CD4-positive, alpha-beta T cell (primary cell): ENCODE measurements at regions not wholly inside any gene's neighbourhood (a gene's known extent, or its start where the extent isn't known, plus 50 kb on each side); places are given as distances from the start of the nearest gene placed in this dataset.
"Not testable (repeated sequence)": the region's sequence is repeated elsewhere in the genome, so short reads cannot be mapped to it uniquely, and the experiment has no call there.

ENCODE experiments used
- ATAC-seq: fragments of 200-7000 bp; cut with Tn5 transposase; one replicate; pipeline ENCODE4 v1.10.0; 2022; ENCODE audit warnings: mild to moderate bottlenecking; ENCODE audit not compliant: poor library complexity
- CTCF ChIA-PET: fragments of 350-600 bp; sonication (Branson Sonifier 250); formaldehyde crosslinking; loops from one replicate; lab custom pipeline; 2021; ENCODE audit warnings: antibody characterized with exemption, inconsistent platforms; lab: Charles Lee
- POLR2A ChIA-PET: fragments of 350-600 bp; sonication (Branson Sonifier 250); formaldehyde crosslinking; loops from one replicate; lab custom pipeline; 2021; ENCODE audit warnings: antibody characterized with exemption, inconsistent platforms; lab: Charles Lee
- DNase-seq, 14 experiments: peaks; one replicate each; pipeline ENCODE4 v3.0.0-alpha.2; 2013 to 2020; ENCODE audit warnings: mixed read lengths in 2 of 14
- H3K27ac ChIP-seq, 2 donors: one replicate each; pipeline versions ENCODE4 v1.5.1 to v1.7.0; 2013; ENCODE audit warnings: low read length in 2 of 2, low read depth in 1 of 2, mild to moderate bottlenecking in 1 of 2
- H3K27me3 ChIP-seq, 2 experiments: 1 replicate in 1 of 2; 2 replicates in 1 of 2; pipeline versions ENCODE4 v1.6.1 to v1.7.0; 2013; ENCODE audit warnings: low read length in 2 of 2, control low read depth in 1 of 2, mild to moderate bottlenecking in 1 of 2, moderate library complexity in 1 of 2; ENCODE audit not compliant: insufficient read depth in 2 of 2, control insufficient read depth in 1 of 2
- H3K36me3 ChIP-seq: one replicate; pipeline ENCODE4 v1.6.1; 2013; ENCODE audit warnings: low read length, control low read depth; ENCODE audit not compliant: insufficient read depth
- H3K4me1 ChIP-seq: one replicate; pipeline ENCODE4 v1.6.1; 2013; ENCODE audit warnings: low read length, control low read depth; ENCODE audit not compliant: insufficient read depth
- H3K4me3 ChIP-seq: one replicate; pipeline ENCODE4 v1.5.1; 2013; ENCODE audit warnings: mild to moderate bottlenecking, low read length, moderate library complexity
- H3K9me3 ChIP-seq, 2 experiments: 1 replicate in 1 of 2; 2 replicates in 1 of 2; pipeline versions ENCODE4 v1.6.1 to v1.7.0; 2013; ENCODE audit warnings: low read length in 2 of 2, mild to moderate bottlenecking in 2 of 2, control low read depth in 1 of 2, moderate library complexity in 1 of 2; ENCODE audit not compliant: control insufficient read depth in 1 of 2, insufficient read depth in 1 of 2
- H3K27ac Mint-ChIP-seq: one replicate; pipeline ENCODE4 v1.8.0; 2020; ENCODE audit warnings: mixed read lengths
- H3K27me3 Mint-ChIP-seq: one replicate; pipeline ENCODE4 v1.8.0; 2021; ENCODE audit warnings: mixed read lengths
- H3K36me3 Mint-ChIP-seq: one replicate; pipeline ENCODE4 v1.8.0; 2021; ENCODE audit warnings: low read depth, mixed read lengths
- H3K4me1 Mint-ChIP-seq: one replicate; pipeline ENCODE4 v1.8.0; 2021; ENCODE audit warnings: low read depth, mixed read lengths
- H3K4me3 Mint-ChIP-seq: one replicate; pipeline ENCODE4 v1.8.0; 2020; ENCODE audit warnings: mild to moderate bottlenecking, mixed read lengths
- H3K9me3 Mint-ChIP-seq: one replicate; pipeline ENCODE4 v1.8.0; 2020; ENCODE audit warnings: mixed read lengths
- intact Hi-C, 2 experiments: fragments of 100-400 bp; cut with DNase I in 1 of 2; cut with micrococcal nuclease in 1 of 2; formaldehyde crosslinking; loops; one replicate each; pipeline versions ENCODE4 v1.15.1 to v1.9.0; 2023 to 2025; cut with DNase I, micrococcal nuclease
- TF ChIP-seq, protein P1 (sequence below): fragments of 200-600 bp; IDR thresholded peaks from one replicate; pipeline ENCODE4 v1.8.0; 2022; ENCODE audit warnings: antibody characterized with exemption, mild to moderate bottlenecking

DNA sequence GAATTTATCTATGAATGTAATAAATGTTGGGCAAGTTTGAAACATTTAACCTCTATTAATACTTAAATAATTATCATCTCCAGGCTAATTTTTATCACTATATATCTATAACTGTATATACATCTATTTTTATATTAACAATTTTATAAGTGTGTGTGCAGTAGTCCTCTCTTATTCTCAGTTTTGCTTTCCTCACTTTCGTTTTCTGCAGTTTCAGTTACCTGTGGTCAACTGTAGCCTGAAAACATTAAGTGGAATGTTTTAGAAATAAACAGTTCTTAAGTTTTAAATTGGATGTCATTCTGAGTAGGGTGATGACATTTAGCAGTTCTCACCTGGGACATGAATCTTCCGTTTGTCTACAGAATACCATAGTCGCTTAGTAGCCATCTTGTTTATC, 379.4 kb upstream of the MAN1A1 start:
- ChIA-PET POLR2A (no interaction called here), CTCF (no interaction called here)
- DNase-seq = no peak
- TF ChIP-seq, protein P1, sequence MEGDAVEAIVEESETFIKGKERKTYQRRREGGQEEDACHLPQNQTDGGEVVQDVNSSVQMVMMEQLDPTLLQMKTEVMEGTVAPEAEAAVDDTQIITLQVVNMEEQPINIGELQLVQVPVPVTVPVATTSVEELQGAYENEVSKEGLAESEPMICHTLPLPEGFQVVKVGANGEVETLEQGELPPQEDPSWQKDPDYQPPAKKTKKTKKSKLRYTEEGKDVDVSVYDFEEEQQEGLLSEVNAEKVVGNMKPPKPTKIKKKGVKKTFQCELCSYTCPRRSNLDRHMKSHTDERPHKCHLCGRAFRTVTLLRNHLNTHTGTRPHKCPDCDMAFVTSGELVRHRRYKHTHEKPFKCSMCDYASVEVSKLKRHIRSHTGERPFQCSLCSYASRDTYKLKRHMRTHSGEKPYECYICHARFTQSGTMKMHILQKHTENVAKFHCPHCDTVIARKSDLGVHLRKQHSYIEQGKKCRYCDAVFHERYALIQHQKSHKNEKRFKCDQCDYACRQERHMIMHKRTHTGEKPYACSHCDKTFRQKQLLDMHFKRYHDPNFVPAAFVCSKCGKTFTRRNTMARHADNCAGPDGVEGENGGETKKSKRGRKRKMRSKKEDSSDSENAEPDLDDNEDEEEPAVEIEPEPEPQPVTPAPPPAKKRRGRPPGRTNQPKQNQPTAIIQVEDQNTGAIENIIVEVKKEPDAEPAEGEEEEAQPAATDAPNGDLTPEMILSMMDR = no peak
- ATAC-seq = no peak
- Mint-ChIP-seq H3K9me3 (no peaks in the 10 kb centered on the region), H3K36me3 (no peaks in the 10 kb centered on the region), H3K4me1 (no peaks in the 10 kb centered on the region), H3K4me3 (no peak overlapping the region), H3K27ac (no peak overlapping the region), H3K27me3 (no peaks in the 10 kb centered on the region)
- intact Hi-C loops = no loop called here
- no peaks in the 10 kb centered on the region for H3K9me3 ChIP-seq
- H3K27me3 ChIP-seq = no peaks in the 10 kb centered on the region
- no peaks in the 10 kb centered on the region for H3K36me3 ChIP-seq
- H3K4me1 ChIP-seq = no peaks in the 10 kb centered on the region
- no peak overlapping the region for H3K27ac ChIP-seq
- H3K4me3 ChIP-seq = no peak overlapping the region

DNA sequence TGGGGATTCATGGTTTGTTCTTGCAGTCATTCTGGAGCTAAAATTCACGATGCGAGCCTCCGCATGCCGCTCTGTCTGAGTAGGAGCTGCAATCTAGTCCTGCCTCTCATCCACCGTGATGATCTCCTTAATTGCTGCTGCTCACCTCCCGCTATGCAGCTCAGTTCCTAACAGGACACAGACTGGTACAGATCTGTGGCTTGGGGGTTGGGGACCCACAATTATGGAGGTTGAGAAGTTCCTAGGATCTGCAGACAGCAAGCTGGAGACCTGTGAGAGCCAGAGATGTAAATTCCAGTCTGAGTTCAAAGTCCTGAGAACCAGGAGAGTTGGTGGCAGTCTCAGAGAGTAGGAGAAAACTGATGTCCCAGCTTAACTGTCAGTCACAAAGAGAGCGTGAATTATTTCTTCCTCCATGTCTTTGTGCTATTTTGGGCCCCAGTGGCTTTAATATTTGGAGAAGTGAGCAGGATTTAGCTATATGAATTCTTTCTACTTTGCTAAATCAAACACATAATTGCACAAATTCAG, 378.7 kb upstream of the MAN1A1 start:
- intact Hi-C loops = no loop called here
- Histone ChIP-seq H3K36me3 (no peaks in the 10 kb centered on the region), H3K4me1 (no peaks in the 10 kb centered on the region), H3K27me3 (no peaks in the 10 kb centered on the region), H3K9me3 (no peaks in the 10 kb centered on the region), H3K27ac (no peak overlapping the region), H3K4me3 (no peak overlapping the region)
- no peaks in the 10 kb centered on the region for H3K9me3 Mint-ChIP-seq
- H3K27ac Mint-ChIP-seq = no peak overlapping the region
- no peak for ATAC-seq
- no peak overlapping the region for H3K4me3 Mint-ChIP-seq
- DNase-seq = no peak
- H3K27me3 Mint-ChIP-seq = no peaks in the 10 kb centered on the region
- TF ChIP-seq, protein P1 = no peak
- no peaks in the 10 kb centered on the region for H3K36me3 Mint-ChIP-seq
- H3K4me1 Mint-ChIP-seq = no peaks in the 10 kb centered on the region
- ChIA-PET CTCF (no interaction called here), POLR2A (no interaction called here)

DNA sequence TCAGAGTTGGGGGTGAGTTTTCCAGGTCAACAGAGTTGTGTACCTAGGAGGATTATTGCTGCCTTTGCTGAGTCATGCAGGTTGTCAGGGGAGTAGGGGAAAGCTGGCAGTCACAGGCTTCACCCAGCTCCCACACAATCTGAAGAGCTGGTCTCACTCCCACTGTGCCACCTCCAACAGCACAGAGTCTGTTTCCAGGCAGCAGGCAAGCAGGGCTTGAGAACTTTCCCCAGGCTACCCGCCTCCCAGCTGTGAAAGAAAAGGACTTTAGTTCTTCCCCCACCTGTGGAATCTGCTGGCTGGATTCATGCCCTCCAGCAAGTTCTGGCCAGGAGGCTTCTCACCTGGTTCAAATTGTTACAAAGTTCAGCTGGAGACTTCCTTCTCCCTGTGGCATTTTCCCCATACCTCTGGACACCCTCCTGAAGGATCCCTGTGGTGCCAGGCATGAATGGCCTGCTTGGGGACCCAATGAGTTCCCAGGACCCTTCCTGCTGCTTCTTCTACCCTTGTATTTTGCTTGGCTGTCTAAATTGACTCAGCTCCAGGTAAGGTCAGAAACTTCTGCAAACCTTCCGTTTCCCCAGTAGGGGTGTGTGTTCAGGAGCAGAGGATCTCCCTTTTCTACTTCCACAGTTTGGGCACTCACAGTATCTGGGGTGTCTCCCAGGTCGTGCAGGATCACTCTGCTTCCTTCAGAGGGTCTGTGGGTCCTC, 378.1 kb upstream of the MAN1A1 start:
- no peak overlapping the region for H3K27ac Mint-ChIP-seq
- TF ChIP-seq, protein P1 = no peak
- Histone ChIP-seq H3K27ac (no peak overlapping the region), H3K36me3 (no peaks in the 10 kb centered on the region), H3K4me3 (no peak overlapping the region), H3K27me3 (no peaks in the 10 kb centered on the region), H3K9me3 (no peaks in the 10 kb centered on the region), H3K4me1 (no peaks in the 10 kb centered on the region)
- ATAC-seq (no peak), DNase-seq (no peak)
- H3K4me1 Mint-ChIP-seq = no peaks in the 10 kb centered on the region
- POLR2A ChIA-PET = no interaction called here
- no peaks in the 10 kb centered on the region for H3K36me3 Mint-ChIP-seq
- no peaks in the 10 kb centered on the region for H3K27me3 Mint-ChIP-seq
- intact Hi-C loops = no loop called here
- no peak overlapping the region for H3K4me3 Mint-ChIP-seq
- H3K9me3 Mint-ChIP-seq = no peaks in the 10 kb centered on the region
- CTCF ChIA-PET = no interaction called here

DNA sequence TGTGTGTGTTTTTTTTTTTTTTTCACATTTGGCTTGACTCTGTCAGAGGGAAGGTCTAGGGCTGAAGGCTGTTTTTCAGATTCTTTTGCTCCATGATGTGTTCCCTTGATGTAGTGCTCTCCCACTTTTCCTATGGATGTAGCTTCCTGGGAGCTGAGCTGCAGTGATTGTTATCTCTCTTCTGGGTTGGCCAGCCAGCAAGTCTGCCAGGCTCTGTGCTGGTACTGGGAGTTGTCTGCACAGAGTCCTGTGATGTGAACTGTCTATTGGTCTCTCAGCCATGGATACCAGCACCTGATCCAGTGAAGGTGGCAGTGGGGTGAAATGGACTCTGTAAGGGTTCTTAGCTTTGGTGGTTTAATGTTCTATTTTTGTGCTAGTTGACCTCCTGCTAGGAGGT, 377.4 kb upstream of the MAN1A1 start:
- H3K9me3 ChIP-seq, H3K36me3 ChIP-seq, H3K27me3 ChIP-seq, intact Hi-C loops, H3K27me3 Mint-ChIP-seq, H3K36me3 Mint-ChIP-seq, POLR2A ChIA-PET, H3K27ac Mint-ChIP-seq, H3K27ac ChIP-seq, H3K9me3 Mint-ChIP-seq, H3K4me1 ChIP-seq, ATAC-seq, H3K4me3 Mint-ChIP-seq, H3K4me1 Mint-ChIP-seq, H3K4me3 ChIP-seq, DNase-seq: not testable (repeated sequence)
- CTCF ChIA-PET = interaction anchor here (0.6 to 1.2 kb wide), 2 partner anchors 128 to 598 kb away, joined by 3 to 5 read pairs; no protein-coding TSS in a partner anchor
